Activated CD8-positive, alpha-beta T cell treated with anti-CD3 and anti-CD28 coated beads for 36 hours (primary cell): ENCODE measurements at regions not wholly inside any gene's neighbourhood (a gene's known extent, or its start where the extent isn't known, plus 50 kb on each side); places are given as distances from the start of the nearest gene placed in this dataset.

Source experiments
- ATAC-seq: fragments of 200-7000 bp; cut with Tn5 transposase; one replicate; pipeline ENCODE4 v1.10.0; 2021; ENCODE audit warnings: mild to moderate bottlenecking, moderate library complexity
- CTCF ChIA-PET: fragments of 350-600 bp; sonication (Branson Sonifier 250); formaldehyde crosslinking; loops from one replicate; lab custom pipeline; 2021; ENCODE audit warnings: antibody characterized with exemption; lab: Charles Lee
- POLR2A ChIA-PET: fragments of 350-600 bp; sonication (Branson Sonifier 250); formaldehyde crosslinking; loops from one replicate; lab custom pipeline; 2021; ENCODE audit warnings: antibody characterized with exemption; lab: Charles Lee
- DNase-seq: peaks from one replicate; pipeline ENCODE4 v3.0.0-alpha.2; 2020
- H3K27ac Mint-ChIP-seq: one replicate; pipeline ENCODE4 v1.8.0; 2021; ENCODE audit warnings: mild to moderate bottlenecking, mixed read lengths
- H3K27me3 Mint-ChIP-seq: one replicate; pipeline ENCODE4 v1.8.0; 2021; ENCODE audit warnings: mixed read lengths
- H3K36me3 Mint-ChIP-seq: one replicate; pipeline ENCODE4 v1.8.0; 2021; ENCODE audit warnings: low read depth, mixed read lengths
- H3K4me1 Mint-ChIP-seq: one replicate; pipeline ENCODE4 v1.8.0; 2021; ENCODE audit warnings: low read depth, mixed read lengths
- H3K4me3 Mint-ChIP-seq: one replicate; pipeline ENCODE4 v1.8.0; 2021; ENCODE audit warnings: mild to moderate bottlenecking, moderate library complexity, mixed read lengths
- H3K9me3 Mint-ChIP-seq: one replicate; pipeline ENCODE4 v1.8.0; 2021; ENCODE audit warnings: mixed read lengths
- CTCF ChIP-seq: fragments of 200-600 bp; IDR thresholded peaks from one replicate; pipeline ENCODE4 v1.8.0; 2022; ENCODE audit warnings: antibody characterized with exemption, mild to moderate bottlenecking
- intact Hi-C: fragments of 100-400 bp; cut with micrococcal nuclease; formaldehyde crosslinking; loops from one replicate; pipeline ENCODE4 v1.10.0; 2022

- Mint-ChIP-seq H3K27me3 (no peaks in the 10 kb centered on the region), H3K9me3 (peaks cover 8% of the 10 kb centered on the region), H3K36me3 (no peaks in the 10 kb centered on the region), H3K4me1 (no peaks in the 10 kb centered on the region), H3K27ac (no peak overlapping the region), H3K4me3 (no peak overlapping the region)
- intact Hi-C loops, result no loop called here
- TF ChIP-seq CTCF, result no peak
- DNase-seq (no peak), ATAC-seq (no peak)
- ChIA-PET POLR2A (no interaction called here), CTCF (no interaction called here)
Measured at GRCh38 chr7:125485223-125485622, 555.6 kb upstream of the POT1 start.

- Mint-ChIP-seq H3K27ac (no peak overlapping the region), H3K4me3 (no peak overlapping the region), H3K36me3 (no peaks in the 10 kb centered on the region), H3K4me1 (no peaks in the 10 kb centered on the region), H3K27me3 (no peaks in the 10 kb centered on the region), H3K9me3 (peaks cover 8% of the 10 kb centered on the region)
- ATAC-seq, result no peak
- no peak for DNase-seq
- ChIA-PET CTCF (no interaction called here), POLR2A (no interaction called here)
- no peak for TF ChIP-seq CTCF
- intact Hi-C loops, result no loop called here
Measured at GRCh38 chr7:125484755-125485154, 555.1 kb upstream of the POT1 start.

GRCh38 chr7:125481323-125481722 lies 551.7 kb upstream of the POT1 start:
- POLR2A ChIA-PET, result no interaction called here
- H3K36me3 Mint-ChIP-seq, result no peaks in the 10 kb centered on the region
- CTCF ChIA-PET, result no interaction called here

GRCh38 chr7:125480762-125481161 lies 551.1 kb upstream of the POT1 start:
- no peak overlapping the region for H3K4me3 Mint-ChIP-seq
- POLR2A ChIA-PET, result no interaction called here
- intact Hi-C loops, result no loop called here
- H3K27ac Mint-ChIP-seq, result no peak overlapping the region
- no peaks in the 10 kb centered on the region for H3K27me3 Mint-ChIP-seq
- CTCF ChIA-PET, result no interaction called here
- no peak for TF ChIP-seq CTCF
- no peaks in the 10 kb centered on the region for H3K4me1 Mint-ChIP-seq
- DNase-seq (no peak), ATAC-seq (no peak)
- H3K9me3 Mint-ChIP-seq, result peaks cover 3% of the 10 kb centered on the region
- H3K36me3 Mint-ChIP-seq, result no peaks in the 10 kb centered on the region

More at GRCh38 chr7:125481323-125481722, 551.7 kb upstream of the POT1 start:
- peaks cover 3% of the 10 kb centered on the region for H3K9me3 Mint-ChIP-seq
- DNase-seq (no peak), ATAC-seq (no peak)
- no peaks in the 10 kb centered on the region for H3K27me3 Mint-ChIP-seq
- no peak overlapping the region for H3K27ac Mint-ChIP-seq
- no peaks in the 10 kb centered on the region for H3K4me1 Mint-ChIP-seq
- intact Hi-C loops, result no loop called here
- H3K4me3 Mint-ChIP-seq, result no peak overlapping the region
- TF ChIP-seq CTCF, result no peak

- no peak for TF ChIP-seq CTCF
- Mint-ChIP-seq H3K36me3 (no peaks in the 10 kb centered on the region), H3K4me3 (no peak overlapping the region), H3K27ac (no peak overlapping the region), H3K27me3 (no peaks in the 10 kb centered on the region), H3K9me3 (peaks cover 1% of the 10 kb centered on the region), H3K4me1 (no peaks in the 10 kb centered on the region)
- DNase-seq (no peak), ATAC-seq (no peak)
- CTCF ChIA-PET, result no interaction called here
- POLR2A ChIA-PET, result no interaction called here
- intact Hi-C loops, result no loop called here
Measured at GRCh38 chr7:125468855-125469174, 539.2 kb upstream of the POT1 start.
